Daoy (cell line): ENCODE measurements at regions not wholly inside any gene's neighbourhood (a gene's known extent, or its start where the extent isn't known, plus 50 kb on each side); places are given as distances from the start of the nearest gene placed in this dataset.
"Not testable (repeated sequence)": the region's sequence is repeated elsewhere in the genome, so short reads cannot be mapped to it uniquely, and the experiment has no call there.

ENCODE experiments used
- DNase-seq: peaks from one replicate; pipeline ENCODE4 v3.0.0-alpha.2; 2015; ENCODE audit warnings: low read depth

- DNase-seq: not testable (repeated sequence)
Measured at GRCh38 chr6:92388706-92389105, 1030.7 kb downstream of the EPHA7 start.

GRCh38 chr6:92380803-92381601 is 1038.4 kb downstream of the EPHA7 start:
- no peak for DNase-seq

GRCh38 chr6:92377137-92377536 is 1042.2 kb downstream of the EPHA7 start:
- DNase-seq: no peak

GRCh38 chr6:92376691-92377090 is 1042.7 kb downstream of the EPHA7 start:
- DNase-seq: no peak

- DNase-seq: no peak
Measured at GRCh38 chr6:92371211-92372208, 1047.8 kb downstream of the EPHA7 start.

- DNase-seq: no peak
Measured at GRCh38 chr6:92369309-92369708, 1050.0 kb downstream of the EPHA7 start.

- DNase-seq: no peak
Measured at GRCh38 chr6:92364948-92365541, 1054.3 kb downstream of the EPHA7 start.

GRCh38 chr6:92363111-92363510 is 1056.2 kb downstream of the EPHA7 start:
- DNase-seq: no peak

- DNase-seq: no peak
Measured at GRCh38 chr6:92362404-92362803, 1057.0 kb downstream of the EPHA7 start.

GRCh38 chr6:92361990-92362389 is 1057.4 kb downstream of the EPHA7 start:
- no peak for DNase-seq

- DNase-seq: no peak
Measured at GRCh38 chr6:92354270-92354829, 1065.0 kb downstream of the EPHA7 start.

- no peak for DNase-seq
Measured at GRCh38 chr6:92352130-92352529, 1067.2 kb downstream of the EPHA7 start.

- DNase-seq: no peak
Measured at GRCh38 chr6:92341201-92341600, 1078.2 kb downstream of the EPHA7 start.

- no peak for DNase-seq
Measured at GRCh38 chr6:92339936-92340640, 1079.3 kb downstream of the EPHA7 start.

- no peak for DNase-seq
Measured at GRCh38 chr6:92337571-92337970, 1081.8 kb downstream of the EPHA7 start.

GRCh38 chr6:92329208-92329847 is 1090.0 kb downstream of the EPHA7 start:
- DNase-seq: no peak

GRCh38 chr6:92315312-92315711 is 1104.0 kb downstream of the EPHA7 start:
- no peak for DNase-seq

- no peak for DNase-seq
Measured at GRCh38 chr6:92297101-92297500, 1122.3 kb downstream of the EPHA7 start.

GRCh38 chr6:92292067-92292466 is 1127.3 kb downstream of the EPHA7 start:
- no peak for DNase-seq

GRCh38 chr6:92289831-92290230 is 1129.5 kb downstream of the EPHA7 start:
- DNase-seq: no peak

GRCh38 chr6:92281571-92282076 is 1137.7 kb downstream of the EPHA7 start:
- DNase-seq: no peak
